BE2C (cell line): ENCODE measurements at regions not wholly inside any gene's neighbourhood (a gene's known extent, or its start where the extent isn't known, plus 50 kb on each side); places are given as distances from the start of the nearest gene placed in this dataset.

Source experiments
- DNase-seq: peaks from one replicate; pipeline ENCODE4 v3.0.0-alpha.2; 2020
- H3K27me3 ChIP-seq: fragments of 250-450 bp; sonication (Bioruptor Pico); 2 replicates; pipeline ENCODE4 v1.5.1; 2020; ENCODE audit warnings: mild to moderate bottlenecking
- H3K36me3 ChIP-seq: fragments of 250-450 bp; sonication (Bioruptor Pico); 2 replicates; pipeline ENCODE4 v1.5.1; 2020; ENCODE audit warnings: mild to moderate bottlenecking
- H3K4me1 ChIP-seq: fragments of 250-450 bp; sonication (Bioruptor Pico); 2 replicates; pipeline ENCODE4 v1.5.1; 2020
- H3K4me3 ChIP-seq: 2 replicates; pipeline ENCODE4 v1.5.1; 2011; ENCODE audit warnings: low read depth, low read length
- H3K9me3 ChIP-seq: fragments of 250-450 bp; sonication (Bioruptor Pico); 2 replicates; pipeline ENCODE4 v1.5.1; 2020
- TF ChIP-seq, protein P1 (sequence below): IDR thresholded peaks from 2 replicates; pipeline ENCODE4 v1.5.1; 2012; ENCODE audit warnings: mild to moderate bottlenecking, low read depth, low read length

GRCh38 chr13:106418556-106418955 lies 116.9 kb downstream of the EFNB2 start:
- no peak for DNase-seq
- no peaks in the 10 kb centered on the region for H3K36me3 ChIP-seq
- no peaks in the 10 kb centered on the region for H3K9me3 ChIP-seq
- H3K4me3 ChIP-seq, result no peak overlapping the region
- H3K4me1 ChIP-seq, result peaks cover 7% of the 10 kb centered on the region
- H3K27me3 ChIP-seq, result no peaks in the 10 kb centered on the region
- TF ChIP-seq, protein P1, sequence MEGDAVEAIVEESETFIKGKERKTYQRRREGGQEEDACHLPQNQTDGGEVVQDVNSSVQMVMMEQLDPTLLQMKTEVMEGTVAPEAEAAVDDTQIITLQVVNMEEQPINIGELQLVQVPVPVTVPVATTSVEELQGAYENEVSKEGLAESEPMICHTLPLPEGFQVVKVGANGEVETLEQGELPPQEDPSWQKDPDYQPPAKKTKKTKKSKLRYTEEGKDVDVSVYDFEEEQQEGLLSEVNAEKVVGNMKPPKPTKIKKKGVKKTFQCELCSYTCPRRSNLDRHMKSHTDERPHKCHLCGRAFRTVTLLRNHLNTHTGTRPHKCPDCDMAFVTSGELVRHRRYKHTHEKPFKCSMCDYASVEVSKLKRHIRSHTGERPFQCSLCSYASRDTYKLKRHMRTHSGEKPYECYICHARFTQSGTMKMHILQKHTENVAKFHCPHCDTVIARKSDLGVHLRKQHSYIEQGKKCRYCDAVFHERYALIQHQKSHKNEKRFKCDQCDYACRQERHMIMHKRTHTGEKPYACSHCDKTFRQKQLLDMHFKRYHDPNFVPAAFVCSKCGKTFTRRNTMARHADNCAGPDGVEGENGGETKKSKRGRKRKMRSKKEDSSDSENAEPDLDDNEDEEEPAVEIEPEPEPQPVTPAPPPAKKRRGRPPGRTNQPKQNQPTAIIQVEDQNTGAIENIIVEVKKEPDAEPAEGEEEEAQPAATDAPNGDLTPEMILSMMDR, result no peak

DNA sequence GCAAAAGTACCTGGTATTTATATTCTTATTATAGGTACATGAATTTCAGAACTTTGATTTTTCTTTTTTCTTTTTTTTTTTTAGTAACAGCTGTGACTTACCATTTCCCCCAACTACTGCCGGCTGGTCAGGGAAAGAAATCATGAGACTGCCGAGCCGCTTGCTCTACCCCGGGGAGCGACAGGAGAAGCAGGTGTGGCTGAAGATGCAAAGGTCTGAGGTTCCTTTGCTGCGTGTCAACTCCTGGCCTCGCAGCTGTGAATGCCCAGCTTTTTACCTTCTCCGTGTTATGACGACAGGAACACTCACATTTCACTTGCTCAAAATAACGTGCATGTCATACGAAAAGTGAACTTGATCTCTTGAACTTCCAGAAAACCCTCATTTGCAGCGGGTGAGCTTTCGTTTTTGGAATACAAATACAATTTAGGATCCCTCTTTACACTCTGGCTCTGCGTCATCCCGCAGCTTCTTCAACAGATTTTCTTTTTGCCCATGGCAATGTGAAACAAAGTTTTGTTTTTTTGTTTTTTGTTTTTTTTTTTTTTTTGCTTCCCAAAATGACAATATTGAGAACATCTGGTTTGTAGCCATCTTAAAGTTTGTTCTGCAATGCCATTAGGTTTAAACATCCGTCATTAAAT lies 117.9 kb downstream of the EFNB2 start:
- Histone ChIP-seq H3K4me3 (no peak overlapping the region), H3K9me3 (no peaks in the 10 kb centered on the region), H3K36me3 (no peaks in the 10 kb centered on the region), H3K27me3 (no peaks in the 10 kb centered on the region), H3K4me1 (peaks cover 7% of the 10 kb centered on the region)
- TF ChIP-seq, protein P1, result no peak
- no peak for DNase-seq

GRCh38 chr13:106416645-106417044 lies 118.8 kb downstream of the EFNB2 start:
- no peaks in the 10 kb centered on the region for H3K9me3 ChIP-seq
- H3K36me3 ChIP-seq, result no peaks in the 10 kb centered on the region
- no peak overlapping the region for H3K4me3 ChIP-seq
- DNase-seq, result no peak
- H3K4me1 ChIP-seq, result peaks cover 7% of the 10 kb centered on the region
- TF ChIP-seq, protein P1, result no peak
- H3K27me3 ChIP-seq, result no peaks in the 10 kb centered on the region

- TF ChIP-seq, protein P1, result no peak
- no peaks in the 10 kb centered on the region for H3K27me3 ChIP-seq
- H3K4me3 ChIP-seq, result no peak overlapping the region
- H3K4me1 ChIP-seq, result peaks cover 7% of the 10 kb centered on the region
- H3K9me3 ChIP-seq, result no peaks in the 10 kb centered on the region
- no peaks in the 10 kb centered on the region for H3K36me3 ChIP-seq
- no peak for DNase-seq
Measured at GRCh38 chr13:106415971-106416370, 119.5 kb downstream of the EFNB2 start.

GRCh38 chr13:106415442-106415841 lies 120.0 kb downstream of the EFNB2 start:
- Histone ChIP-seq H3K9me3 (no peaks in the 10 kb centered on the region), H3K4me3 (no peak overlapping the region), H3K4me1 (peaks cover 7% of the 10 kb centered on the region), H3K36me3 (no peaks in the 10 kb centered on the region), H3K27me3 (no peaks in the 10 kb centered on the region)
- DNase-seq, result no peak
- TF ChIP-seq, protein P1, result no peak

- Histone ChIP-seq H3K36me3 (no peaks in the 10 kb centered on the region), H3K4me3 (no peak overlapping the region), H3K4me1 (no peaks in the 10 kb centered on the region), H3K9me3 (no peaks in the 10 kb centered on the region; the same call in 1 of the 2 replicates), H3K27me3 (no peaks in the 10 kb centered on the region)
- TF ChIP-seq, protein P1, result no peak
- DNase-seq, result no peak
Measured at GRCh38 chr13:106407338-106407737, 128.1 kb downstream of the EFNB2 start.
